ENCODE measurements at regions not wholly inside any gene's neighbourhood (a gene's known extent, or its start where the extent isn't known, plus 50 kb on each side); places are given as distances from the start of the nearest gene placed in this dataset.

DNA sequence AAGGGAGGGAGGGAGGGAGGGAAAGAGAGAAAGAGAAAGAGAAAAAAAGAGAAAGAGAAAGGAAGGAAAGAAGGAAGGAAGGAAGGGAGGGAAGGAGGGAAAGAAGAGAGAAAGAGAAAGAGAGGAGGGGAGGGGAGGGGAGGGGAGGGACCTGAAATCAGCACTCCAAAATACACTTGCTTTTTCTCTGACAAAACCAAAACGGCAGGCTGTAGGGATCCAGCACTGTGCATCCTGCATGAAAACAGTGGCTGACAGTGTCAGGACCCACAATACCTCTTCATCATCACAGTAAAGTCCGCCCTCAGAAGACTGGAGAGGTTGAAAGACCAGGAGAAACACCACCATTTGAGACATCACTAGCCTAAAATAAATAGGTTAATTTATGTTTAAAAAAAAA is 156.0 kb upstream of the SOD1 start:
- DNase-seq (ENCODE audit: low read depth in 1 of 2, low spot score in 1 of 2): no peak
- Histone ChIP-seq H3K27ac (replicated peaks) (no peak overlapping the region), H3K27me3 (ENCODE audit: insufficient read depth, poor library complexity, severe bottlenecking) (no peaks in the 10 kb centered on the region), H3K4me3 (replicated peaks; ENCODE audit: insufficient read depth, low read length) (no peak overlapping the region)
- TF ChIP-seq GABPA (IDR thresholded peaks at IDR 0.05; ENCODE audit: low read depth): no peak
- no peak for TF ChIP-seq SPI1 (IDR thresholded peaks at IDR 0.05; ENCODE audit: borderline replicate concordance, low read depth)
- TF ChIP-seq, protein P1, sequence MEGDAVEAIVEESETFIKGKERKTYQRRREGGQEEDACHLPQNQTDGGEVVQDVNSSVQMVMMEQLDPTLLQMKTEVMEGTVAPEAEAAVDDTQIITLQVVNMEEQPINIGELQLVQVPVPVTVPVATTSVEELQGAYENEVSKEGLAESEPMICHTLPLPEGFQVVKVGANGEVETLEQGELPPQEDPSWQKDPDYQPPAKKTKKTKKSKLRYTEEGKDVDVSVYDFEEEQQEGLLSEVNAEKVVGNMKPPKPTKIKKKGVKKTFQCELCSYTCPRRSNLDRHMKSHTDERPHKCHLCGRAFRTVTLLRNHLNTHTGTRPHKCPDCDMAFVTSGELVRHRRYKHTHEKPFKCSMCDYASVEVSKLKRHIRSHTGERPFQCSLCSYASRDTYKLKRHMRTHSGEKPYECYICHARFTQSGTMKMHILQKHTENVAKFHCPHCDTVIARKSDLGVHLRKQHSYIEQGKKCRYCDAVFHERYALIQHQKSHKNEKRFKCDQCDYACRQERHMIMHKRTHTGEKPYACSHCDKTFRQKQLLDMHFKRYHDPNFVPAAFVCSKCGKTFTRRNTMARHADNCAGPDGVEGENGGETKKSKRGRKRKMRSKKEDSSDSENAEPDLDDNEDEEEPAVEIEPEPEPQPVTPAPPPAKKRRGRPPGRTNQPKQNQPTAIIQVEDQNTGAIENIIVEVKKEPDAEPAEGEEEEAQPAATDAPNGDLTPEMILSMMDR (IDR thresholded peaks at IDR 0.05; ENCODE audit: insufficient read depth, low read length): no peak
- no peak for TF ChIP-seq POLR2AphosphoS5 (IDR thresholded peaks at IDR 0.05; ENCODE audit: low read depth)
- TF ChIP-seq, protein P2, sequence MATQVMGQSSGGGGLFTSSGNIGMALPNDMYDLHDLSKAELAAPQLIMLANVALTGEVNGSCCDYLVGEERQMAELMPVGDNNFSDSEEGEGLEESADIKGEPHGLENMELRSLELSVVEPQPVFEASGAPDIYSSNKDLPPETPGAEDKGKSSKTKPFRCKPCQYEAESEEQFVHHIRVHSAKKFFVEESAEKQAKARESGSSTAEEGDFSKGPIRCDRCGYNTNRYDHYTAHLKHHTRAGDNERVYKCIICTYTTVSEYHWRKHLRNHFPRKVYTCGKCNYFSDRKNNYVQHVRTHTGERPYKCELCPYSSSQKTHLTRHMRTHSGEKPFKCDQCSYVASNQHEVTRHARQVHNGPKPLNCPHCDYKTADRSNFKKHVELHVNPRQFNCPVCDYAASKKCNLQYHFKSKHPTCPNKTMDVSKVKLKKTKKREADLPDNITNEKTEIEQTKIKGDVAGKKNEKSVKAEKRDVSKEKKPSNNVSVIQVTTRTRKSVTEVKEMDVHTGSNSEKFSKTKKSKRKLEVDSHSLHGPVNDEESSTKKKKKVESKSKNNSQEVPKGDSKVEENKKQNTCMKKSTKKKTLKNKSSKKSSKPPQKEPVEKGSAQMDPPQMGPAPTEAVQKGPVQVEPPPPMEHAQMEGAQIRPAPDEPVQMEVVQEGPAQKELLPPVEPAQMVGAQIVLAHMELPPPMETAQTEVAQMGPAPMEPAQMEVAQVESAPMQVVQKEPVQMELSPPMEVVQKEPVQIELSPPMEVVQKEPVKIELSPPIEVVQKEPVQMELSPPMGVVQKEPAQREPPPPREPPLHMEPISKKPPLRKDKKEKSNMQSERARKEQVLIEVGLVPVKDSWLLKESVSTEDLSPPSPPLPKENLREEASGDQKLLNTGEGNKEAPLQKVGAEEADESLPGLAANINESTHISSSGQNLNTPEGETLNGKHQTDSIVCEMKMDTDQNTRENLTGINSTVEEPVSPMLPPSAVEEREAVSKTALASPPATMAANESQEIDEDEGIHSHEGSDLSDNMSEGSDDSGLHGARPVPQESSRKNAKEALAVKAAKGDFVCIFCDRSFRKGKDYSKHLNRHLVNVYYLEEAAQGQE (IDR thresholded peaks at IDR 0.05; ENCODE audit: insufficient replicate concordance, low read depth): no peak

DNA sequence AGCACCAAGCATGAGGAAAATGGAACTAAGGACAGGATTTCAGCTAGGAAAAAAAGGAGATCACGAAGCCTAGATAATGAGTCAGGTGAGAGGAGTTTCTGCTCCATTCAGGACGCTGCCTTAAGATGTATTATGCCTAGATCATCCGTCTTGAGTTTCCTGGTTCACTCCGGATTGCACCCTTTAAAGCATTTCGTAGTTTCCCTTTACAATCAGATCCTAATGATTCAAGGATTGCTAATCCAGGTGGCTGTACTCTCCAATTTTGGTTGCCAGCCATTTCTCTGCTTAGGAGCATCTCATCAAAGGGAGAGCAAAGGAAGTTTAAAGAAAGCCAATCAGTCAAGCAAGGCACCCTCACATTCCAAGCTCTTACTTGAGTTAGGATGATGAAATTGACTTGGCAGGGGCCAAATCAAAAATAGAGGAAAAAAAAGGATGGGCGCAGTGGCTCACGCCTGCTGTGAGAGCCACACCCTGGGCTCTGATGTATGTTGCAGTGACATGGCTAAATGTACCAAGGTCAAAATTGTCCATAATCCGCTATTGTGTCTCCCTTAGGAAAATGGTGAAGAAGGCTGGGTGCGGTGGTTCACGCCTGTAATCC is 156.9 kb upstream of the SOD1 start:
- Histone ChIP-seq H3K27me3 (ENCODE audit: insufficient read depth, poor library complexity, severe bottlenecking) (no peaks in the 10 kb centered on the region), H3K27ac (replicated peaks) (no peak overlapping the region), H3K4me3 (replicated peaks; ENCODE audit: insufficient read depth, low read length) (no peak overlapping the region)
- TF ChIP-seq POLR2AphosphoS5 (IDR thresholded peaks at IDR 0.05; ENCODE audit: low read depth) (no peak), GABPA (IDR thresholded peaks at IDR 0.05; ENCODE audit: low read depth) (no peak), SPI1 (IDR thresholded peaks at IDR 0.05; ENCODE audit: borderline replicate concordance, low read depth) (no peak)
- TF ChIP-seq, protein P2 (IDR thresholded peaks at IDR 0.05; ENCODE audit: insufficient replicate concordance, low read depth): no peak
- TF ChIP-seq, protein P1 (IDR thresholded peaks at IDR 0.05; ENCODE audit: insufficient read depth, low read length): no peak
- no peak for DNase-seq (ENCODE audit: low read depth in 1 of 2, low spot score in 1 of 2)

DNA sequence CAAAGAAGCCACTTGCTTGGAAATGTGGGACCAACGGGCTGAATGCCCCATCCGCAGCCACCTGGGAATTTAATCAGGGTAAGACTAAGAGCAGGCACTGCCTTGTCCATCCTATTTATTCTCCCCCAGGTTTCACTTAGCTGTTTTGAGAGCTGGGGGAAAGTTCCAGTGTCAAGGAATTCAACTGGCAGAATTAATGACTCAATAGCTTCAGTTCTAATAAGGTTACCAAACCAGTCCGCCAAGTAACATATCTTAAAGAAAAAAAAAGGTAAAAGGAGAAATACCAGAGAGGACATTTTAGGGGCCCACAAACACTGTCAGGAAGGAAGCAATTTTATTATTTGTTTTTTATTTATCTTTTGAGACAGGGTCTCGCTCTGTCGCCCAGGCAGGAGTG is 157.6 kb upstream of the SOD1 start:
- no peak for TF ChIP-seq GABPA (IDR thresholded peaks at IDR 0.05; ENCODE audit: low read depth)
- no peak for TF ChIP-seq SPI1 (IDR thresholded peaks at IDR 0.05; ENCODE audit: borderline replicate concordance, low read depth)
- no peak for TF ChIP-seq POLR2AphosphoS5 (IDR thresholded peaks at IDR 0.05; ENCODE audit: low read depth)
- TF ChIP-seq, protein P2 (IDR thresholded peaks at IDR 0.05; ENCODE audit: insufficient replicate concordance, low read depth): no peak
- TF ChIP-seq, protein P1 (IDR thresholded peaks at IDR 0.05; ENCODE audit: insufficient read depth, low read length): no peak
- Histone ChIP-seq H3K27ac (replicated peaks) (no peak overlapping the region), H3K27me3 (ENCODE audit: insufficient read depth, poor library complexity, severe bottlenecking) (no peaks in the 10 kb centered on the region), H3K4me3 (replicated peaks; ENCODE audit: insufficient read depth, low read length) (no peak overlapping the region)
- no peak for DNase-seq (ENCODE audit: low read depth in 1 of 2, low spot score in 1 of 2)

Measured in HL-60 (cell line).